ENCODE measurements at regions not wholly inside any gene's neighbourhood (a gene's known extent, or its start where the extent isn't known, plus 50 kb on each side); places are given as distances from the start of the nearest gene placed in this dataset.

- Mint-ChIP-seq H3K4me3 (no peak overlapping the region), H3K27ac (no peak overlapping the region), H3K36me3 (no peaks in the 10 kb centered on the region), H3K4me1 (no peaks in the 10 kb centered on the region), H3K9me3 (peaks cover 7 to 20% (median 13%) of the 10 kb centered on the region in 7 donors), H3K27me3 (ENCODE audit: low read depth in 3 of 3) (no peaks in the 10 kb centered on the region)
- Histone ChIP-seq H3K4me1 (ENCODE audit: control insufficient read depth in 1 of 2, insufficient read depth in 2 of 2, low read length in 2 of 2) (no peaks in the 10 kb centered on the region), H3K27ac (ENCODE audit: low read depth in 1 of 2, low read length in 2 of 2) (no peak overlapping the region), H3K9ac (ENCODE audit: insufficient read depth, low read length, poor library complexity, severe bottlenecking) (no peak overlapping the region), H3K4me3 (replicated peaks in 1 of 3; ENCODE audit: low read depth in 2 of 3, low read length in 3 of 3) (no peak overlapping the region), H3K4me2 (replicated peaks; ENCODE audit: extremely low read depth, low read length, poor library complexity, severe bottlenecking) (no peak overlapping the region), H3K36me3 (replicated peaks in 1 of 2; ENCODE audit: control insufficient read depth in 1 of 2, insufficient read depth in 2 of 2, low read length in 2 of 2) (no peaks in the 10 kb centered on the region), H2AFZ (ENCODE audit: insufficient read depth, low read depth, low read length, poor library complexity, severe bottlenecking) (no peak overlapping the region), H3K27me3 (ENCODE audit: control insufficient read depth in 2 of 2, insufficient read depth in 2 of 2, low read length in 2 of 2) (no peaks in the 10 kb centered on the region), H3K79me2 (ENCODE audit: insufficient read depth, low read length) (no peaks in the 10 kb centered on the region), H4K20me1 (ENCODE audit: insufficient read depth, low read length) (no peaks in the 10 kb centered on the region), H3K9me3 (replicated peaks in 1 of 2; ENCODE audit: control insufficient read depth in 1 of 2, insufficient read depth in 1 of 2, low read length in 2 of 2) (peaks cover 7 to 8% of the 10 kb centered on the region in 2 donors)
- 93% methylated on average over 2 of the region's 2 CpGs for WGBS (ENCODE audit: insufficient coverage)
- TF ChIP-seq CTCF (IDR thresholded peaks at IDR 0.05) = no peak
- intact Hi-C loops (cut with micrococcal nuclease) = no loop called here
- no peak for DNase-seq
Observed at GRCh38 chr3:144189044-144189443, 217.4 kb downstream of the DIPK2A start.

DNA sequence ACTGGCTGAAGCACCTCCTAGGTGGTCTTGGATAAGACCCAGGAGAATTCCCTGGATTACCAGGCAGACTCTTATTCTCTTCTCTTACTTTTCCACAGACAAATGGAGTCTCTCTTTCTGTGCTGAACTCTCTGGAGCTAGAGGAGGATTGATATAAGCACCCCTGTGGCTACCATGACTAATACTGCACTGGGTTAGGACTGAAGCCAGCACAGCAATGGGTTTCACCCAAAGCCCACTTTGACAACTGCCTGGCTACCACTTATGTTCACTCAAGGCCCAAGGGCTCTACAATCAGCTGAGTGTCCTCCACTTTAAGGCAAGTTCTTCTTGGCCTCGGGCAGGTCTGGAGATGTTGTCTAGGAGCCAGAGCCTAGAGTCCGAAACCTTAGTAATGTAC is 225.5 kb downstream of the DIPK2A start:
- intact Hi-C loops (cut with micrococcal nuclease) = no loop called here
- peaks cover 12 to 17% of the 10 kb centered on the region in 2 donors for H3K9me3 ChIP-seq (replicated peaks in 1 of 2; ENCODE audit: control insufficient read depth in 1 of 2, insufficient read depth in 1 of 2, low read length in 2 of 2)
- 100% methylated on average over 2 of the region's 2 CpGs for WGBS (ENCODE audit: insufficient coverage)
- no peak overlapping the region for H3K9ac ChIP-seq (ENCODE audit: insufficient read depth, low read length, poor library complexity, severe bottlenecking)
- no peaks in the 10 kb centered on the region for H3K27me3 ChIP-seq (ENCODE audit: control insufficient read depth in 2 of 2, insufficient read depth in 2 of 2, low read length in 2 of 2)
- H3K4me1 ChIP-seq (ENCODE audit: control insufficient read depth in 1 of 2, insufficient read depth in 2 of 2, low read length in 2 of 2) = no peaks in the 10 kb centered on the region
- no peaks in the 10 kb centered on the region for H3K36me3 Mint-ChIP-seq
- H3K9me3 Mint-ChIP-seq = peaks cover 9 to 21% (median 12%) of the 10 kb centered on the region in 7 donors
- H3K4me1 Mint-ChIP-seq = no peaks in the 10 kb centered on the region
- no peaks in the 10 kb centered on the region for H3K36me3 ChIP-seq (replicated peaks in 1 of 2; ENCODE audit: control insufficient read depth in 1 of 2, insufficient read depth in 2 of 2, low read length in 2 of 2)
- no peak overlapping the region for H2AFZ ChIP-seq (ENCODE audit: insufficient read depth, low read depth, low read length, poor library complexity, severe bottlenecking)
- DNase-seq = no peak
- H3K79me2 ChIP-seq (ENCODE audit: insufficient read depth, low read length) = no peaks in the 10 kb centered on the region
- no peak overlapping the region for H3K27ac Mint-ChIP-seq
- no peak overlapping the region for H3K4me3 Mint-ChIP-seq
- no peaks in the 10 kb centered on the region for H4K20me1 ChIP-seq (ENCODE audit: insufficient read depth, low read length)
- no peak for TF ChIP-seq CTCF (IDR thresholded peaks at IDR 0.05)
- H3K27me3 Mint-ChIP-seq (ENCODE audit: low read depth in 3 of 3) = no peaks in the 10 kb centered on the region
- no peak overlapping the region for H3K4me2 ChIP-seq (replicated peaks; ENCODE audit: extremely low read depth, low read length, poor library complexity, severe bottlenecking)
- H3K27ac ChIP-seq (ENCODE audit: low read depth in 1 of 2, low read length in 2 of 2) = no peak overlapping the region
- no peak overlapping the region for H3K4me3 ChIP-seq (replicated peaks in 1 of 3; ENCODE audit: low read depth in 2 of 3, low read length in 3 of 3)

All from CD14-positive monocyte (primary cell).